ENCODE measurements at regions not wholly inside any gene's neighbourhood (a gene's known extent, or its start where the extent isn't known, plus 50 kb on each side); places are given as distances from the start of the nearest gene placed in this dataset.
"Not testable (repeated sequence)": the region's sequence is repeated elsewhere in the genome, so short reads cannot be mapped to it uniquely, and the experiment has no call there.

DNA sequence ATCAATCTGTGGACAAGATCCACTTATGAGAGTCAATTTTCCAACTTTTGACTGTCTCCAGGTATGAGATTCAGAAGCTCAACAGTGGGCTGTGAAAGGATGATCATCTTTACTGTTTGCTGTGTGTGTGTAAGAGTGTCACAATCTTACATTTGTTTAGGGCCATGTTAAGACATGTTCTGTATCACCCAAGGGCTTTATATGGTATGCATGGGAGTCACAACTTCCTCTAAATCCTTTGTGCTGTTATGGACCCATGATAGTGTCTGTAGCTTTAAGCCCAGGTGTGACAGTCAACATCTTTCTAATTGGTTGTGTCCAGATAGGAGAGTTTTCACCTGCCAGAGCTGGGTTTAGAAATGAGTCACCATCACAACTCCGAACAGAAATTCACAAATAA lies 70.2 kb downstream of the ZNF726 start:
- DNase-seq, result not testable (repeated sequence)

DNA sequence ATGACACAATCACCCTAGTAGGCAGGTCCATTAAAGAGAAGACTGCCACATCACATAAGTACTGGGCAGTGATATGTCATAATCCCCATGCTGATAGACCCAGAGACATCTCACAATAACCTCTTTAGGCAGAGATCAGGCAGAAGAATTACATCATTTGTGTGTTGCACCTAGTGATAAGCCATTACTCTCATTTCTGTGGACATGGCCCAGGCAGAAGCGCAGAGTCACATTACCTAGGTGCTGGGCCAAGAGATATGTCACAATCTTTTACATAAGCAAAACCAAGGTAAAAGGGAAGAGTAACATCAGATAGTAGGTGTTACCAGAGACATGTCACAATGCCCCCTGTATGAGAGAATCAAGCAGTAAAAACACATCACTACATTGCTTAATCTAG lies 71.9 kb downstream of the ZNF726 start:
- no peak for DNase-seq

DNA sequence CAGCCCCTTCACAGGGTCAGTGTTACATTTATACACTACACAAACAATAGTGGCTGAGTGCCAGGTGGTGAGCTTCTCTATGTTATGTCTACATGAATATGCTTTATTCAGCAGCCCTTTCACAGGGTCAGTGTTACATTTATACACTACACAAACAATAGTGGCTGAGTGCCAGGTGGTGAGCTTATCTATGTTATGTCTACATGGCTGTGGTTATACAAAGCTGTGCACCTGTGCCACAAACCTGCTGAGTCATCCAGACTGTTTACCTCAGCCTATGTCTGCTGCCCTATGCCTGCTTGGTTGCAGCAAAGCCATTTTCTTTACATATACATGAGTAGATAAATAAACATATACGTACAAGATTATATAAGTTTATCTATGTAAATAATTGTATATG lies 76.5 kb downstream of the ZNF726 start:
- no peak for DNase-seq

DNA sequence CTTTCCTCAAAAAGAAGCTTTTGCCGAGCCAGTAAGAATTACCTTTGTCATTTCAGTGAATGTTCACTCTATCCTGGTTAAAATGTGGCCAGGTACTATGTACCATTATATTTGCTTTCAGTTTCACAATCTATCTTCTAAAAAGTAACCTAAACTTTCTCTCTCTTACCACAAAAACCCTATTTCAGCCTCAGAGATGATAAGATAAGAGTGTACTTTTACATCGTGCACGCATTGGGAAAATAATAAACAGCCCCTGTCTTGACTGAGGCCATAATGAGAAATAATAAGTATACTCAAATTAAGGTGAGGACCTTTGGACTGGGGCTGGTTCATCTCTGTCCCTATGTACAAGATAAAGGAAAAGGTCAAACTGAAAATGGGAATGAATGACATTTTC lies 77.7 kb downstream of the ZNF726 start:
- no peak for DNase-seq

DNA sequence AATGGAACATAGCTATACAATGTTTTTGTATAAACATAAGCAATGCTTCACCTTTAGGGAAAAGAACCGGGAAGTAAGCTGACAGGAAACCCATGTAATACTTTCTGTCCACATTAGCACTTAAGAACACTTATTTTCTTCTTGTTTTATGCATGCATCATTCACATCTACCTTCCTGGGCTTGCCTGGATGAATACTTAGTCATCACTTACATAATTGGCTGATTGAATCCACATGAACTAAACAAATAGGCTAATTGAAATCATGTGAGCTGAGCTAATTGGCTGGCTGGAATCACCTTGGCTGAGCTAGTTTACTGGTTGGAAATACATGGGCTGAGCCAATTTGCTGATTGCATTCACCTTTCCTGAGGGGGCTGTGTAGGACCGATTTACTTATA lies 78.8 kb downstream of the ZNF726 start:
- DNase-seq, result no peak

DNA sequence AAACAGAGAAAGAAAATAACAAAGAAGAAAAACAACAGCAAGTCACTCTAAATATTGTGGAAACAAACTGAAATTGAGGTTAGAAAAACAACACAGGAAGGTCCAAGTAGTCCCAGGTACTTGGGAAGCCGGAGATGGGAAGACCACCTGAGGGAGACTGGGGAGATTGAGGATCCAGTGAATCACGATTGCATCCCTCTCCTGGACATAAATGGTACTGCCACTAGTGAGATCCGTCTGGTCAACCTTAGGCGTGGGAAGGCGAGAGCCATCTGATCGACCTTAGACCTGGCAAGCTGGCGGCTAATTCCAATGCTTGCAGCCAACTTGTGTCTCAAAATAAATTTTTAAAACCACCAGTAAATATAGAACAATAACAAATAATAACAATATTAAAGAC lies 81.9 kb downstream of the ZNF726 start:
- no peak for DNase-seq

DNA sequence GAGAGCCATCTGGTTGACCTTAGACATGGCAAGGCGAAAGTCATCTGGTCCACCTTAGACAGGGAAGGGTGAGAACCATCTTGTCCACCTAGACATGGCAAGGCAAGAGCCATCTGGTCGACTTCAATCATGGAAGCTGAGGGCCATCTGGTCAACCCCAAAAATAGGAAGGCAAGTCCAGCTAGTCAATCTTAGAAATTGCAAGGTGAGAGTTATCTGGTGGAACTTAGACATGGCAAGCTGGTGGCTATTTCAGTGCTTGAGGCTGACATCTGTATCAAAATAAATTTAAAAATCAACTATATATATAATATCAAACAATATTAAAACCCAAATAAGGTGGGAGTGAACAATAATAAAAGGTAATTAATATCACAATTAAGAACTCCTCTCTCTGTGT lies 83.9 kb downstream of the ZNF726 start:
- no peak for DNase-seq

DNA sequence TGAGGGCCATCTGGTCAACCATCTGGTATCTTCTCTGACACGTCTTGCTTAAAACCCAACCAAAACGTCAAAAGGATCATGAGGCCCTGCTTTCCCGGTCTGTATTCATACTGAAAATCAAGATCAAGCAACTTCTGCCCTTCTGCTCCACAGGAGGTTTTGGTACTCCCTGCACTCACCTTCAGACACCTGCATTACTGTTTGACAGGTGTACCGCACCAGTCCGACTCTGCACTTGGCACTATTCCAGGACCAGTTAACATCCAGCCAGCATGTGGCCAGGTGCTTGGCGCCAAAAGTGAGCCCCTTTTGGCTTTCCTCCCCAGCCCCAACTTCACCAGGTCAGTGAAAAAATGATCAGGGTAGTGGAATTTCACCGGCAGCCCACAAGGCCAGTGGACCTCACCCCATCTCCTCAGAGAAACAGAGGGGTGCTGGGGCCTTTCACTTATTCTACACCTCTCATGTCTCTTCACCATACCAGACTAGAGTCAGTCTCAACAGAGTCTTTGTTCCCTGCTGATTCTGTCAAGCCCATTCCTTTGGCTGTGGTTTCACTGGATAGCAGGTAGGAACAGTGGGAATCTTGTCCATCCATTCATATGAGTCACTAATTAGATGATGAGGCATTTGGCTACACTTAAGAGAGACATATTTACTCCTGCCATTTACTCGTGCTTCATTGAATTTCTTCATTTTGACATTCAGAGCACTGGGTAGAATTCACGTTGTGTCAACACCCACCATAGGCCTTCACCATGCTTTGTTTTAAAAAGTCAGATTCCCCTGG lies 85.3 kb downstream of the ZNF726 start:
- no peak for DNase-seq

DNA sequence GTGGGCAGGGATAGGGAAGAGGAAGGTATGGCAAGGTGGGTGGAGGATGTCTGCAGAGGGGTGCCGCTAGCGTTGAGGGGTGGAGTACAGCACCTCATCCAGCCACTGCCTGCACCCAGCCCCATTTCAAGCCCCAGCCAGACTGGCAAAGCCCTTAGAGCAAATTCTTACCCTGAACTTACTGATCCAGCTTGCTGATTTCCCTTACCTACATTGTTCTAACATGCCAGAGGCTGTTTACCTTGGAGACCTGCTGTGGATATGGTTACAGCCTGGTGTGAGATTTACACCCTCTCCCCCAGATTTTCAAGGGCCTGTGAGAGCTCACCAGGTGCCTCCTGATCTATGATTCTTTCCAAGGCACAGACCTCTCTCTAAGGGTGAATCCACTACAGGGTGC lies 86.0 kb downstream of the ZNF726 start:
- no peak for DNase-seq

DNA sequence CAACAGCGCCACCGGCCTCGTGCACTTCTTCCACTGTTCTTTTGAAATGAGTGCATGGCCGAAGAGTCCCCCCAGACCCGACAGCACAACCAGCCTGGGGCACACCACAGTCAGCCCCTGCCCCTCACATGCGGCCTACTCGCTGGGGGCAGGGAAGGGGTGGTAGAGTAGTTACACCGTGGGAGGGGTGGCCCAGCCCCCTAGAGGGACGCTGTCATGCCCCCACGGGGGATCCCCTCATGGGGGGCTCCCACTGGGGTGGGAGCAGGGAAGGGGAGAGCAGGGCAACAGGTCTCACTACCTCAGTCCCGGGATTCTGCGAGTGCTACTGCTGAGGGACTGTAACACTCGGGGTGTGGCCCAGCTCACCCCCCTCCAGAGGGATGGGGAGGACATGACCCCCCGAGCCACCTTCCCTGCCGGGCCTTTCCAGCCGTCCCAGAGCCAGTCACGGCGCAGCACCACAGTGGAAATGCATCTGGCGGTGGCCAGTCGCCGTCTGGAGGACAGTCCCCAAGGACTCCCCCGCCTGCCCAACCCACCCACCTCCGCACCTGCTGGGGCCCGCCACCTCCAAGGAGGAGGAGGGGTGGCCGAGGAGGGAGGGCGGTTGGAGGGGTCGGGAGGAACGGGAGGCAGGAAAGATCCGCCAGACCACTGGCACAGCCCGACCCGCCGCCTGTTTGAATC lies 84.6 kb upstream of the ZNF254 start:
- no peak for DNase-seq

DNA sequence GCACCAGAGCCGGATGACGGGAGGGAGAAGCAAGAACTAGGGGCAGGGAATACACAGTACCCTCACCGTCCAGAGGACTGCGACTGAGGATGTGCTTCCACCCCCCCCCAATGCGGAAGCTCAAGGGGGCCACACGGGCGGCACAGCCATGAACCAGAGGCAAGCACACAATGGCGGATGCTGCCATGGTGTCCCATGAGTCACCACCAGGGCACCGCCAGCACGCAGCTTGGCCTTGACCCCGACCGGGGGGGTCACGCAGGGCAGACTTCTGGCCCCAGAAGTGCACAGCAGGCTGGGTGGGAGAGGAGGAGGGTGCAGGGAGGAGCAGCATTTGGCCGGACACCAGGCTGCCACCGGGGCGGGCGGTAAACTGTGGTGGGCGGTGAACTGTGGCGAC lies 83.5 kb upstream of the ZNF254 start:
- no peak for DNase-seq

DNA sequence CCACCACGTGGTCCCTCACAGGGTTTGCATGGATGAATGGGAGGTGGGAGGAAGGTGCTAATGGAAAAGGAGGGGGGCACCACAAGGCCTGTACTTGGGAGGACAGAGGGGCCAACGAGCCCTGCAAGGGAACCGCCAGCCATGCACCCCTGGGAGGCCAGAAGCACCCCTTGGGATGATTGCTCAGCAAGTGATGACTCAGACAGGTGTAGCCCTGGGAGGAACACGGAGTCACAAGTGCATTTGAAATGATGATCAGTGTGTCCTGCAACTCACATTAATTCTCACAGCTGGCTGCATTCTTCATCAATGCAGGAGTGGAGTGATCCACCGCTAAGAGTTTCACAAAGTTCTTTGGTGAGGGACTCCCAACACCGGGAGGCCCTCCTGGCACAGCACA lies 82.8 kb upstream of the ZNF254 start:
- no peak for DNase-seq

DNA sequence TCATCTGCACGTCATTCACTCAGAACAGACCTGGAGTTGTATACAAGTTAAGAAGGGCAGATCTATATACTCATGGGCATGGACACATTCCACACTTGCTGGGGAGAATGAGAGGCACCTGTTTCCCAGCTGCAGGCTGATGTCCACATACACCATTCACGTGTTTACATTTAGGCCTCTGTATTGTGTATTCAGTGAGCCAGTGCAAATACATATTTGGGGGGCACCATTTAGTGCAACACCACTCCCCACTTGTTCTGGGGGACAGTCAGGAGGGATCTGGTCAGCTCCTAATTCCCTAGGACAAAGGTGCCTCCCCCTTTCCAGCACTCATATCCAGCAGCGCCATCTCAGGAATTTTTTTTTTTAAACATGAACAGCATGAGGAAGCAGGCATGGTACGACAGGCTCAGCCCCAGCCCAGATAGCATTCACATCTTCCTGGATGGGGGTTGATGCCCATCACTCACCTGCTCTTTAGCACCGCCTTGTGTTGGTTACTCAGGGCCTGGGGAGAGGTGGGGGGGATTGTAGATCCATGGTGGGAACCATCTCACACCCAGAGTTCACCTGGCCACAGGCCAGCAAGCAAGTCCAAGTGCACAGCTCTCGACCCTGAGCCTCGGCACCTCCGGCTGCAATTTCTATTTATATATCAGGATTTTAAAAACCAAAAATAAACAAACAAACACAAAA lies 56.9 kb upstream of the ZNF254 start:
- no peak for DNase-seq

DNA sequence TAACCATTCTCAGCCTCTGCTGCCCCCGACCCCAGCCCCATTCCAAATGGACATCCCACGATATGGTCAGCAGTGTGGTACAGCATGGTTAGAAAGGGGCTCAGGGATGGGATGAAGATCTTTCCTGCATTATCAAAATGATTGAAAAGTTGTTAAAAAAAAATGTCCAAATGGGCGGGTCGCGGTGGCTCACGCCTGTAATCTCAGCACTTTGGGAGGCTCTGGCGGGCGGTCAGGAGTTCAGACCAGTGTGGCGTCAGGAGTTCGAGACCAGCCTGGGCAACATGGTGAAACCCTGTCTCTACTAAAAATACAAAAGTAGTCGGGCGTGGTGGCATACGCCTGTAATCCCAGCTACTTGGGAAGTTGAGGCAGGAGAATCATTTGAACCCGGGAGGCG lies 54.3 kb upstream of the ZNF254 start:
- no peak for DNase-seq

DNA sequence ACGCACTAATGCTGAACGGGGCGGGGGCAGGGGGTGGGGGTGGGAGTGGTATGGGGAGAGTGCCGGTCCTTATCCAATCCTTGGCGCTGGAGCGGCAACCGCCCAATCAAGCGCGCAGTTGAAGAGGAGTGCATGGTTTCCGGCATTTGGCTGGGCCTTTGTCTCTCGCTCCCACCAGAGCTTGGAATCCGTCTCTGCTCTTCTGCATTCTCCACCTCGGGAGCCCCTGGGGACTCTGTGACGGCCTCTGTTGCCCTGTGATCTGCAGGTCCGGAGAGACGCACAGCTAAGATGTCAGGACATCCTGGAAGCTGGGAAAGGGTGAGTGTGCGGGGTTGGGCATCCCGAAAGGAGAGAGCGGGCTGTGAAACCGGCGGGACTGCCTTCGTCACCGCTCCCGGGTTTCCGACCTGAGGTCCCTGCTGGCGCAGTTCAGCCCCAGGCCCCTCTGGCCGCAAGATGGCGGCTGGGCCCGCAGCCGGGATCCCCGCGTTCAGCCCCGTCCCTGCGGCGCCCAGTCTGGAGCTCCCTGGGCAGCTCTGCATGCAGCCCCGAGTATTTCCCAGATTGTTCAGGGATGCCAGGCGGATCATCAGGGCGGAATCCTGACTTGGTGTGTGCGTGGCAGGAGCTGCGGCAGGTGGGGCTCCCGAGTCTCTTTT lies 53.6 kb upstream of the ZNF254 start:
- DNase-seq, result peak; percentile 94

DNA sequence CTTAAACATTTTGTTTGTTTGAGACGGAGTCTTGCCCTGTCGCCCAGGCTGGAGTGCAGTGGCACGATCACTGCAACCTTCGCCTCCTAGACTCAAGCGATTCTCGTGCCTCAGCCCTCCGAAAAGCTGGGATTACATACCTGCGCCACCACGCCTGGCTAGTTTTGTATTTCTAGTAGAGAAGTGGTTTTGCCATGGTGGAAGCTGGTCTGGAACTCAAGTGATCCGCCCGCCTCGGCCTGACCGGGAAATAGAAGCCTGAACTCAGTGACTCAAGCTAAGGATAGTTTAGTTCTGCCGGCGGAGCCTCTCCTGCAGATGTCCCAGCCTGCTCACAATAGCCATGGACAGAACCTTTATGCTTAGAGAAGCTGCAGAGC lies 53.0 kb upstream of the ZNF254 start:
- no peak for DNase-seq

DNA sequence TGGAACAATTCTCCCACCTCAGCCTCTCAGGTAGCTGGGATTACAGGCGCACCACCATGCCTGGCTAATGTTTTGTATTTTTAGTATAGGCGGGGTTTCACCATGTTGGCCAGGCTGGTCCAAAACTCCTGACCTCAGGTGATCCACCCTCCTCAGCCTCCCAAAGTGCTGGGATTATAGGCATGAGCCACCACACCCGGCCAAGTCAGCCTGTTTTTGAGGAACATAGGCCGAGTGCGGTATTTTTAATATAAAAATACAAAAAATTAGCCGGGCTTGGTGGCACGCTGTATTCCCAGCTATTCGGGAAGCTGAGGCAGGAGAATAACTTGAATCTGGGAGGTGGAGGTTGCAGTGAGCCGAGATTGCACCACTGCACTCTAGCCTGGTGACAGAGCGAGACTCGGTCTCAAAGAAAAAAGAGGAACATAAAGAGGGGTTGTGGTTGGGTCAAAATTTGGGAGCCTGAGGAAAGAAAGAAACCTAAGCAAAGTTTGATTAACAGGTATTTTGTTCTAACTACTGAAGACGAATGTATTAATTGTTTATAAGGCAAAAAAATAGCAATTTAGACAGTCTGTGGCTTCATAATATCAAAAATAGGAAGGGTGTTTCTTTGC lies 51.6 kb upstream of the ZNF254 start:
- DNase-seq, result not testable (repeated sequence)
